Neural progenitor cell (in vitro differentiated cells): ENCODE measurements at regions not wholly inside any gene's neighbourhood (a gene's known extent, or its start where the extent isn't known, plus 50 kb on each side); places are given as distances from the start of the nearest gene placed in this dataset.

Source experiments
- DNase-seq: peaks from one replicate; pipeline ENCODE4 v3.0.0-alpha.2; 2016; ENCODE audit warnings: low spot score
- H2AFZ ChIP-seq: fragments of 200-600 bp; sonication (generic); replicated peaks from 2 replicates; pipeline ENCODE4 v1.6.1; 2016; ENCODE audit warnings: antibody characterized with exemption
- H3F3A ChIP-seq: fragments of 200-600 bp; sonication (generic); 2 replicates; pipeline ENCODE4 v1.6.1; 2016; ENCODE audit warnings: antibody characterized with exemption, low read depth
- H3K27ac ChIP-seq: fragments of 200-600 bp; sonication (generic); 2 replicates; pipeline ENCODE4 v1.5.1; 2016; ENCODE audit warnings: mild to moderate bottlenecking
- H3K27me3 ChIP-seq: fragments of 200-600 bp; sonication (generic); 2 replicates; pipeline ENCODE4 v1.6.1; 2016; ENCODE audit warnings: mild to moderate bottlenecking, moderate library complexity
- H3K36me3 ChIP-seq: fragments of 200-600 bp; sonication (generic); 2 replicates; pipeline ENCODE4 v1.5.1; 2016
- H3K4me1 ChIP-seq: fragments of 200-600 bp; sonication (generic); 2 replicates; pipeline ENCODE4 v1.6.1; 2016; ENCODE audit warnings: mixed run types
- H3K4me2 ChIP-seq: fragments of 200-600 bp; sonication (generic); 2 replicates; pipeline ENCODE4 v1.6.1; 2016
- H3K4me3 ChIP-seq: fragments of 200-600 bp; sonication (generic); 2 replicates; pipeline ENCODE4 v1.5.1; 2016
- H3K79me2 ChIP-seq: fragments of 200-600 bp; sonication (generic); 2 replicates; pipeline ENCODE4 v1.6.1; 2016; ENCODE audit warnings: low read depth
- H3K9ac ChIP-seq: fragments of 200-600 bp; sonication (generic); 2 replicates; pipeline ENCODE4 v1.6.1; 2016
- H3K9me3 ChIP-seq: fragments of 200-600 bp; sonication (generic); 2 replicates; pipeline ENCODE4 v1.5.1; 2016; ENCODE audit warnings: low read depth
- H4K20me1 ChIP-seq: fragments of 200-600 bp; sonication (generic); 2 replicates; pipeline ENCODE4 v1.6.1; 2016; ENCODE audit warnings: low read depth
- H3K27ac Mint-ChIP-seq: 3 replicates; pipeline ENCODE4 v1.8.0; 2021; ENCODE audit warnings: mixed read lengths
- H3K27me3 Mint-ChIP-seq: 2 replicates; pipeline ENCODE4 v1.8.0; 2022; ENCODE audit warnings: low read depth, mild to moderate bottlenecking, inconsistent platforms, moderate library complexity, mixed read lengths; ENCODE audit not compliant: insufficient read depth
- H3K36me3 Mint-ChIP-seq: 3 replicates; pipeline ENCODE4 v1.8.0; 2021; ENCODE audit warnings: mixed read lengths
- H3K4me1 Mint-ChIP-seq: 3 replicates; pipeline ENCODE4 v1.8.0; 2021; ENCODE audit warnings: mixed read lengths
- H3K4me3 Mint-ChIP-seq: 3 replicates; pipeline ENCODE4 v1.8.0; 2021; ENCODE audit warnings: mild to moderate bottlenecking, moderate library complexity, mixed read lengths
- H3K9me3 Mint-ChIP-seq: 3 replicates; pipeline ENCODE4 v1.8.0; 2020; ENCODE audit warnings: mixed read lengths
- CTCF ChIP-seq: fragments of 200-600 bp; sonication (generic); IDR thresholded peaks from 2 replicates; pipeline ENCODE4 v1.5.1; 2017; ENCODE audit warnings: antibody characterized with exemption, mild to moderate bottlenecking
- EZH2 ChIP-seq: fragments of 200-600 bp; sonication (generic); IDR thresholded peaks from 2 replicates; pipeline ENCODE4 v1.6.1; 2017; ENCODE audit warnings: antibody characterized with exemption, mild to moderate bottlenecking, moderate library complexity
- EZH2phosphoT487 ChIP-seq: fragments of 200-600 bp; sonication (generic); IDR thresholded peaks from 2 replicates; pipeline ENCODE4 v1.6.1; 2017; ENCODE audit warnings: antibody characterized with exemption

- Histone ChIP-seq H3K4me2 (no peak overlapping the region), H3K27me3 (no peaks in the 10 kb centered on the region)
- TF ChIP-seq EZH2 (no peak), EZH2phosphoT487 (no peak), CTCF (no peak)
Measured at GRCh38 chr6:168244961-168245551, 74.5 kb downstream of the DACT2 start.

GRCh38 chr6:168243812-168244376, 75.7 kb downstream of the DACT2 start:
- Mint-ChIP-seq H3K36me3 (no peaks in the 10 kb centered on the region), H3K27me3 (peaks cover 13% of the 10 kb centered on the region), H3K4me3 (no peak overlapping the region), H3K27ac (no peak overlapping the region), H3K4me1 (peaks cover 29% of the 10 kb centered on the region), H3K9me3 (peaks cover 3% of the 10 kb centered on the region)
- no peaks in the 10 kb centered on the region for H3K9me3 ChIP-seq
- no peaks in the 10 kb centered on the region for H3K36me3 ChIP-seq
- no peak for DNase-seq
- H3K9ac ChIP-seq: no peak overlapping the region
- H2AFZ ChIP-seq: no peak overlapping the region
- no peaks in the 10 kb centered on the region for H3F3A ChIP-seq
- H3K4me3 ChIP-seq: no peak overlapping the region
- H3K79me2 ChIP-seq: no peaks in the 10 kb centered on the region
- H3K4me2 ChIP-seq: no peak overlapping the region
- TF ChIP-seq EZH2: no peak
- no peak for TF ChIP-seq EZH2phosphoT487
- no peaks in the 10 kb centered on the region for H3K4me1 ChIP-seq
- no peak overlapping the region for H3K27ac ChIP-seq
- no peaks in the 10 kb centered on the region for H3K27me3 ChIP-seq
- H4K20me1 ChIP-seq: no peaks in the 10 kb centered on the region

More at GRCh38 chr6:168244961-168245551, 74.5 kb downstream of the DACT2 start:
- Histone ChIP-seq H3K4me3 (no peak overlapping the region), H3K27ac (no peak overlapping the region), H3K4me1 (no peaks in the 10 kb centered on the region), H3K79me2 (no peaks in the 10 kb centered on the region), H3K9ac (no peak overlapping the region), H3K9me3 (no peaks in the 10 kb centered on the region), H2AFZ (no peak overlapping the region), H3K36me3 (no peaks in the 10 kb centered on the region), H4K20me1 (no peaks in the 10 kb centered on the region), H3F3A (no peaks in the 10 kb centered on the region)
- no peak overlapping the region for H3K4me3 Mint-ChIP-seq
- no peaks in the 10 kb centered on the region for H3K36me3 Mint-ChIP-seq
- H3K9me3 Mint-ChIP-seq: peaks cover 3% of the 10 kb centered on the region
- peaks cover 30% of the 10 kb centered on the region for H3K4me1 Mint-ChIP-seq
- no peak overlapping the region for H3K27ac Mint-ChIP-seq
- DNase-seq: no peak
- H3K27me3 Mint-ChIP-seq: peaks cover 12% of the 10 kb centered on the region

- Histone ChIP-seq H3K36me3 (no peaks in the 10 kb centered on the region), H3F3A (no peaks in the 10 kb centered on the region), H3K4me2 (no peak overlapping the region), H2AFZ (no peak overlapping the region), H3K9me3 (no peaks in the 10 kb centered on the region), H3K4me1 (no peaks in the 10 kb centered on the region), H3K9ac (no peak overlapping the region), H4K20me1 (no peaks in the 10 kb centered on the region), H3K79me2 (no peaks in the 10 kb centered on the region), H3K4me3 (no peak overlapping the region), H3K27ac (no peak overlapping the region), H3K27me3 (no peaks in the 10 kb centered on the region)
- no peak overlapping the region for H3K27ac Mint-ChIP-seq
- H3K4me1 Mint-ChIP-seq: peaks cover 26% of the 10 kb centered on the region
- H3K27me3 Mint-ChIP-seq: peaks cover 15% of the 10 kb centered on the region
- H3K4me3 Mint-ChIP-seq: no peak overlapping the region
- no peak for TF ChIP-seq EZH2phosphoT487
- TF ChIP-seq CTCF: no peak
- no peak for TF ChIP-seq EZH2
- DNase-seq: no peak
- no peaks in the 10 kb centered on the region for H3K36me3 Mint-ChIP-seq
- H3K9me3 Mint-ChIP-seq: peaks cover 3% of the 10 kb centered on the region
Measured at GRCh38 chr6:168242940-168243225, 76.7 kb downstream of the DACT2 start.

GRCh38 chr6:168242111-168242939, 77.3 kb downstream of the DACT2 start:
- Mint-ChIP-seq H3K27me3 (peaks cover 15% of the 10 kb centered on the region), H3K36me3 (no peaks in the 10 kb centered on the region), H3K4me1 (peaks cover 26% of the 10 kb centered on the region), H3K27ac (no peak overlapping the region), H3K4me3 (no peak overlapping the region), H3K9me3 (peaks cover 3% of the 10 kb centered on the region)
- Histone ChIP-seq H3K4me3 (no peak overlapping the region), H3K9me3 (no peaks in the 10 kb centered on the region), H3K4me1 (no peaks in the 10 kb centered on the region), H4K20me1 (no peaks in the 10 kb centered on the region), H3K36me3 (no peaks in the 10 kb centered on the region), H3K27ac (no peak overlapping the region), H3K9ac (no peak overlapping the region), H3K79me2 (no peaks in the 10 kb centered on the region), H2AFZ (no peak overlapping the region), H3K4me2 (no peak overlapping the region), H3K27me3 (no peaks in the 10 kb centered on the region), H3F3A (no peaks in the 10 kb centered on the region)
- TF ChIP-seq EZH2phosphoT487: no peak
- TF ChIP-seq CTCF: no peak
- TF ChIP-seq EZH2: no peak
- DNase-seq: no peak
